Neural crest cell (in vitro differentiated cells): ENCODE measurements at regions not wholly inside any gene's neighbourhood (a gene's known extent, or its start where the extent isn't known, plus 50 kb on each side); places are given as distances from the start of the nearest gene placed in this dataset.
"Not testable (repeated sequence)": the region's sequence is repeated elsewhere in the genome, so short reads cannot be mapped to it uniquely, and the experiment has no call there.

Experiments used
- DNase-seq: peaks from one replicate; pipeline ENCODE4 v3.0.0; 2021; ENCODE audit warnings: low read depth, mixed read lengths, low spot score
- H3K27ac Mint-ChIP-seq: one replicate; pipeline ENCODE4 v1.8.0; 2021; ENCODE audit warnings: mild to moderate bottlenecking, mixed read lengths; ENCODE audit not compliant: unreplicated experiment
- H3K27me3 Mint-ChIP-seq: 2 replicates; pipeline ENCODE4 v1.8.0; 2021; ENCODE audit warnings: low read depth, mild to moderate bottlenecking, mixed read lengths
- H3K36me3 Mint-ChIP-seq: 2 replicates; pipeline ENCODE4 v1.8.0; 2021; ENCODE audit warnings: low read depth, mild to moderate bottlenecking, mixed read lengths
- H3K4me1 Mint-ChIP-seq: 2 replicates; pipeline ENCODE4 v1.8.0; 2021; ENCODE audit warnings: mixed read lengths
- H3K4me3 Mint-ChIP-seq: one replicate; pipeline ENCODE4 v1.8.0; 2021; ENCODE audit warnings: mild to moderate bottlenecking, mixed read lengths
- H3K9me3 Mint-ChIP-seq: 2 replicates; pipeline ENCODE4 v1.8.0; 2021; ENCODE audit warnings: mixed read lengths
- TF ChIP-seq, protein P1 (sequence below): fragments of 200-600 bp; sonication (generic); conservative IDR thresholded peaks from 2 replicates; pipeline ENCODE4 v1.5.0; 2021; ENCODE audit warnings: antibody characterized with exemption, mild to moderate bottlenecking

DNA sequence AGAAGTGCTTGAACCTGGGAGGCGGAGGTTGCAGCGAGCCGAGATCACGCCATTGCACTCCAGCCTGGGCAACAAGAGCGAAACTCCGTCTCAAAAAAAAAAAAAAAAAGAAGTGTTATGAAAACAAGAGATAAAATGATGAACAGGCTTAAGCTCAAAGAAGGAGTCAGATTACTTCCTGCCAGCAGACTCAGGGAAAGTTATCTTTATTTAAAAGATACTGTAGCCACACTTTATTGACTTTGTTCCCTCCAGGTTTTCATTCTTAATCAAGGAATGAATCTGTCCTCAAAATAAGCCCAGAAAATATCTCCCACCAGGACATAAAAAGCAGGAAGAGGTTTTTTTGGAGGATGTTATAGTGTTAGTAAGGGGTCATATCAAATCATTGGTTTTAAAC is 176.5 kb upstream of the KCNMB2 start:
- Mint-ChIP-seq H3K36me3 (peaks cover 22% of the 10 kb centered on the region), H3K4me1 (peaks cover 5% of the 10 kb centered on the region), H3K4me3 (no peak overlapping the region), H3K27ac (no peak overlapping the region), H3K27me3 (no peaks in the 10 kb centered on the region), H3K9me3 (peaks cover 32% of the 10 kb centered on the region)
- TF ChIP-seq, protein P1, sequence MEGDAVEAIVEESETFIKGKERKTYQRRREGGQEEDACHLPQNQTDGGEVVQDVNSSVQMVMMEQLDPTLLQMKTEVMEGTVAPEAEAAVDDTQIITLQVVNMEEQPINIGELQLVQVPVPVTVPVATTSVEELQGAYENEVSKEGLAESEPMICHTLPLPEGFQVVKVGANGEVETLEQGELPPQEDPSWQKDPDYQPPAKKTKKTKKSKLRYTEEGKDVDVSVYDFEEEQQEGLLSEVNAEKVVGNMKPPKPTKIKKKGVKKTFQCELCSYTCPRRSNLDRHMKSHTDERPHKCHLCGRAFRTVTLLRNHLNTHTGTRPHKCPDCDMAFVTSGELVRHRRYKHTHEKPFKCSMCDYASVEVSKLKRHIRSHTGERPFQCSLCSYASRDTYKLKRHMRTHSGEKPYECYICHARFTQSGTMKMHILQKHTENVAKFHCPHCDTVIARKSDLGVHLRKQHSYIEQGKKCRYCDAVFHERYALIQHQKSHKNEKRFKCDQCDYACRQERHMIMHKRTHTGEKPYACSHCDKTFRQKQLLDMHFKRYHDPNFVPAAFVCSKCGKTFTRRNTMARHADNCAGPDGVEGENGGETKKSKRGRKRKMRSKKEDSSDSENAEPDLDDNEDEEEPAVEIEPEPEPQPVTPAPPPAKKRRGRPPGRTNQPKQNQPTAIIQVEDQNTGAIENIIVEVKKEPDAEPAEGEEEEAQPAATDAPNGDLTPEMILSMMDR = no peak
- no peak for DNase-seq

DNA sequence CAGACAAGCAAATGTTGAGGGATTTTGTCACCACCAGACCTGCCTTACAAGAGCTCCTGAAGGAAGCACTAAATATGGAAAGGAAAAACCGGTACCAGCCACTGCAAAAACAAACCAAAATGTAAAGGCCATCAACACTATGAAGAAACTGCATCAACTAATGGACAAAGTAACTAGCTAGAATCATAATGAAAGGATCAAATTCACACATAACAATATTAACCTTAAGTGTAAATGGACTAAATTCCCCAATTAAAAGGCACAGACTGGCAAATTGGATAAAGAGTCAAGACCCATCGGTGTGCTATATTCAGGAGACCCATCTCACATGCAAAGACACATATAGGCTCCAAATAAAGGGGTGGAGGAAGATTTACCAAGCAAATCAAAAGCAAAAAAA is 173.2 kb upstream of the KCNMB2 start:
- not testable (repeated sequence) for DNase-seq, H3K4me1 Mint-ChIP-seq, H3K27ac Mint-ChIP-seq, H3K4me3 Mint-ChIP-seq, H3K27me3 Mint-ChIP-seq
- peaks cover 34% of the 10 kb centered on the region for H3K9me3 Mint-ChIP-seq
- H3K36me3 Mint-ChIP-seq = peaks cover 28% of the 10 kb centered on the region

DNA sequence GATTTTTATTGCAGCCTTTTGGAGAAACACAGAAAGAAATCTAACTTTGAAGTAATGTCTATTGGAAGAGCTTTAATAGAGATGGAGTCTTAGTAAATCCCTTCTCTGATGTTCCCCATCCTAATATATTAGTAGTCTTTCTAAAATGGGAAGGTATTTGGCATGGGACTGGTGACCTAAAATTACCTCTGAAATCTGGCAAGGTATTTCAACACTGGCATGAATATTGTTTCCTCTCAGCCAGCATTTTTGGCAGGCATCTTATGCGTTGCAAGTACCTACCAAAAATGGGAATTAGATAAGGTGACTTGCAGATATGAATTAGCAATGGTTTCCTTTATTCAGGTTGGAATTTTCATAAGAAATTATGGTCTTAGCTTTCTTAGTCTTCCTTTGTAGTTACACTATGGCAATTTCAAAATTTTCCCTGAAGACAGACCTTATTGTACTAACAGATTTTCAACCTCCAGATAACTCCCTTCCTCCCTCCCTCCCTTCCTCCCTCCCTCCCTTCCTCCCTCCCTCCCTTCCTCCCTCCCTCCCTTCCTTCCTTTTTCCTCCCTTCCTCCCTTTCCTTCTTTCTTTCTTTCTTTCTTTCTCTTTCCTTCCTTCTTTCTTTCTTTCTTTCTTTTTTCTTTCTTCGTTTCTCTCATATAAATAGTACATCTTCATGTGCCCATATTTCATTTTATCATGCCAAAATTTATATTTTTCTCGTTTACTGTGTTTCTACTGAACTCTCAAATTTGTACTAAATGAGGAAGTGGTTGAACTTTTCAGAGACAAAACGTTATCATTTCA is 168.2 kb upstream of the KCNMB2 start:
- H3K27me3 Mint-ChIP-seq = no peaks in the 10 kb centered on the region
- TF ChIP-seq, protein P1 = no peak
- H3K36me3 Mint-ChIP-seq = peaks cover 21% of the 10 kb centered on the region
- no peaks in the 10 kb centered on the region for H3K4me1 Mint-ChIP-seq
- no peak overlapping the region for H3K4me3 Mint-ChIP-seq
- peaks cover 24% of the 10 kb centered on the region for H3K9me3 Mint-ChIP-seq
- H3K27ac Mint-ChIP-seq = no peak overlapping the region
- no peak for DNase-seq

DNA sequence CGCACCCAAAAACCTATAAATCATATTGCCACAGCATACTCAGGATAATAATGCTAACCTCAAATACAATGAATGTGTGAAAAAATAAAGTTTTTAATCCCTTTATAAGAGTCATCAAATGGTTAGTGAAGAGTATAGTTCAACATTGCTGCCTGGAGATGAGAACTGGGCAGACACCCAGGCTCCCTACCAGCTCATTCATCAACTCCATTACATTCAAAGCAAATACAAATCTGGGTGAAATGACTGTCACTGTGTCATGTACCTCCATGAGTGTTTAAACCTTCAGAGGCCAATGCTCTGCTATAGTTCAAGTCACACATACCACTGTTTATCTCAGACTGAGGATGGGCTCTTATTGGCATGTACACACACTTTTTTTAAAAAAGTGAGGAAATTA is 167.2 kb upstream of the KCNMB2 start:
- Mint-ChIP-seq H3K4me1 (no peaks in the 10 kb centered on the region), H3K9me3 (peaks cover 15% of the 10 kb centered on the region), H3K4me3 (no peak overlapping the region), H3K27me3 (no peaks in the 10 kb centered on the region), H3K36me3 (peaks cover 15% of the 10 kb centered on the region), H3K27ac (no peak overlapping the region)
- TF ChIP-seq, protein P1 = no peak
- DNase-seq = no peak

DNA sequence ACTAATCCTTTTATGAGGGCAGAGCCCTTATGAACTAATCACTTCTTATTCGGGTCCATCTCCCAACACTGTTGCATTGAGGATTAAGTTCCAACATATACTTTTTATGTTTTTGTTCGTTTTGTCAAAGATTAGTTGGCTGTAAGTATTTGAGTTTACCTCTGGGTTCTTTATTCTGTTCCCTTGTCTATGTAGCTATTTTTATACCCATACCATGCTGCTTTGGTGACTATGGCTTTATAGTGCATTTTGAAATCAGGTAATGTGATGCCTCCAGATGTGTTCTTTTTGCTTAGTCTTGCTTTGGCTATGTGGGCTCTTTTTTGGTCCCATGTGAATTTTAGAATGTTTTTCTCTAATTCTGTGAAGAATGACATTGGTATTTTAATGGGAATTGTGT is 166.4 kb upstream of the KCNMB2 start:
- Mint-ChIP-seq H3K4me3 (no peak overlapping the region), H3K4me1 (no peaks in the 10 kb centered on the region), H3K36me3 (peaks cover 12% of the 10 kb centered on the region), H3K27me3 (no peaks in the 10 kb centered on the region), H3K27ac (no peak overlapping the region), H3K9me3 (peaks cover 9% of the 10 kb centered on the region)
- TF ChIP-seq, protein P1 = no peak
- no peak for DNase-seq

DNA sequence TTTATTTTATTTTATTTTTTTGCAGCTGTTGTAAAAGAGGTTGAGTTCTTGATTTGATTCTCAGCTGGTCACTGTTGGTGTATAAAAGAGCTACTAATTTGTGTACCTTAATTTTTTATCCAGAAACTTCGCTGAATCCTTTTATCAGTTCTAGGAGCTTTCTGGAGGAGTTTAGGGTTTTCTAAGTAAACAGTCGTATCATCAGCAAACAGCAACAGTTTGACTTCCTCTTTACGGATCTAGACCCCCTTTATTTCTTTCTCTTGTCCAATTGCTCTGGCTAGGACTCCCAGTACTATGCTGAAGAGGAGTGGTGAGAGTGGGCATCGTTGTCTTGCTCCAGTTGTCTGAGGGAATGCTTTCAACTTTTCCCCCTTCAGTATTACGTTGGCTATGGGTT is 165.8 kb upstream of the KCNMB2 start:
- Mint-ChIP-seq H3K36me3 (peaks cover 6% of the 10 kb centered on the region), H3K4me1 (no peaks in the 10 kb centered on the region), H3K4me3 (no peak overlapping the region), H3K27me3 (no peaks in the 10 kb centered on the region), H3K9me3 (peaks cover 4% of the 10 kb centered on the region), H3K27ac (no peak overlapping the region)
- TF ChIP-seq, protein P1 = no peak
- no peak for DNase-seq
